Spleen (tissue), 11 donors: ENCODE measurements at regions not wholly inside any gene's neighbourhood (a gene's known extent, or its start where the extent isn't known, plus 50 kb on each side); places are given as distances from the start of the nearest gene placed in this dataset.

Source experiments
- DNase-seq: peaks from one replicate; pipeline ENCODE4 v3.0.0-alpha.2; 2020
- H3K27ac ChIP-seq, 8 donors: fragments of 200-600 bp; sonication (generic) in 7 of 8; 1 replicate in 4 of 8; 2 replicates in 4 of 8; pipeline versions ENCODE4 v1.5.0 to v1.8.0; 2016 to 2021; ENCODE audit warnings: inconsistent platforms in 4 of 8, mild to moderate bottlenecking in 4 of 8, moderate library complexity in 1 of 8
- H3K27me3 ChIP-seq, 7 donors: fragments of 200-600 bp; sonication (generic) in 6 of 7; replicated peaks in 1 of 7; 1 replicate in 4 of 7; 2 replicates in 3 of 7; pipeline versions ENCODE4 v1.5.0 to v1.8.0; 2016 to 2021; ENCODE audit warnings: inconsistent platforms in 3 of 7, mild to moderate bottlenecking in 1 of 7
- H3K36me3 ChIP-seq, 6 donors: fragments of 200-600 bp; sonication (generic) in 5 of 6; 1 replicate in 4 of 6; 2 replicates in 2 of 6; pipeline versions ENCODE4 v1.5.0 to v1.8.0; 2016 to 2021; ENCODE audit warnings: inconsistent platforms in 2 of 6
- H3K4me1 ChIP-seq, 6 donors: fragments of 200-600 bp; sonication (generic) in 5 of 6; 1 replicate in 3 of 6; 2 replicates in 3 of 6; pipeline versions ENCODE4 v1.5.0 to v1.8.0; 2016 to 2021; ENCODE audit warnings: inconsistent platforms in 3 of 6
- H3K4me3 ChIP-seq, 8 donors: fragments of 200-600 bp; sonication (generic) in 7 of 8; 1 replicate in 4 of 8; 2 replicates in 4 of 8; pipeline versions ENCODE4 v1.5.0 to v1.8.0; 2016 to 2021; ENCODE audit warnings: inconsistent platforms in 4 of 8, mild to moderate bottlenecking in 4 of 8, moderate library complexity in 2 of 8
- H3K9me3 ChIP-seq, 8 donors: fragments of 200-600 bp; sonication (generic) in 7 of 8; 1 replicate in 4 of 8; 2 replicates in 4 of 8; pipeline versions ENCODE4 v1.5.0 to v1.8.0; 2016 to 2021; ENCODE audit warnings: inconsistent platforms in 4 of 8
- CTCF ChIP-seq, 11 experiments: fragments of 200-600 bp in 7 of 11; fragments of 450-650 bp in 4 of 11; sonication (generic) in 4 of 11; IDR thresholded peaks in 8 of 11; conservative IDR thresholded peaks in 3 of 11; 1 replicate in 7 of 11; 2 replicates in 4 of 11; pipeline versions ENCODE4 v1.4.0 to v1.8.0; 2016 to 2021; ENCODE audit warnings: antibody characterized with exemption in 11 of 11, inconsistent platforms in 4 of 11, mild to moderate bottlenecking in 1 of 11
- POLR2A ChIP-seq, 3 donors: fragments of 450-650 bp; IDR thresholded peaks; one replicate each; pipeline ENCODE4 v1.5.1; 2017; ENCODE audit warnings: antibody characterized with exemption in 3 of 3, mild to moderate bottlenecking in 1 of 3
- POLR2AphosphoS5 ChIP-seq, 3 donors: sonication (generic); formaldehyde crosslinking; IDR thresholded peaks; one replicate each; pipeline ENCODE4 v1.5.1; 2017; ENCODE audit warnings: antibody characterized with exemption in 3 of 3
- WGBS, 5 donors: extraction: QIAGEN DNeasy Blood & Tissue Kit in 3 of 5; methylation state at CpG; one replicate each; pipeline versions ENCODE4 v1.1.5 to v1.1.7; 2013 to 2018; 5-methylcytosine and 5-hydroxymethylcytosine counted together
- intact Hi-C: fragments of 100-400 bp; cut with DNase I; formaldehyde crosslinking; loops from one replicate; pipeline ENCODE4 v1.15.0; 2023; ENCODE audit warnings: low total_unique reads
- donor health status: healthy with polysubstance abuse.
- donor health status: DM: no; HTN: no; CAD: no; lungs with moderate emphysema.
- donor health status: DM: no; HTN: no; CAD: no.
- donor health status: Bipolar disorder and iron deficiency.
- donor health status: healthy.
- donor health status: DM: no; HTN: no; CAD: no.
- donor health status: DM: yes; HTN: yes; CAD: no.

DNA sequence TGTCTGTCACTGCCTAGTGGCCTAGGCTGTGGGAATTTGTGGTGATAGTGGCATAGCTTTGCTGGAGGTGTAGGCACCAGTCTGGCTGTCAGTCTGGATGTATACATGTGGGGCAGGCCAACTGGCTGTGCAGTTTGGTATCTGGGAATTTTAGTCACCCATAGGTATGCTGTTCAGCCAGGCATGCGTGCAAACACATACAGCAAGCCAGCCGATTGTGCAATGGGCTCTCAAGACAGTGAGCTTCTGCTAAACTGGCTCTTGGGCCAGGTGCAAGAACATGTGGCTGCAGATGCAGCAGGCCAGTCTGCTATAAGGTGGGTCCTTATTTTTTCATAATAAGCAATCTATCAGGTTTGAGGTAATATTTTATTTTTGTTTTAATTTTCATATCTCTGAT, 87.1 kb upstream of the PLSCR5 start:
- no peak for DNase-seq
- intact Hi-C loops, result no loop called here
- H3K36me3 ChIP-seq, result no peaks in the 10 kb centered on the region
- H3K4me1 ChIP-seq, result no peaks in the 10 kb centered on the region
- no peak overlapping the region for H3K27ac ChIP-seq
- no peaks in the 10 kb centered on the region for H3K27me3 ChIP-seq
- WGBS, 5 donors, result 82 to 96% (median 90%) methylated on average over 2 of the region's 2 CpGs
- H3K4me3 ChIP-seq, result no peak overlapping the region
- peaks cover 0 to 28% (median 21%) of the 10 kb centered on the region in 8 donors for H3K9me3 ChIP-seq
- TF ChIP-seq POLR2A (IDR thresholded peaks at IDR 0.05), result no peak
- TF ChIP-seq CTCF (IDR thresholded peaks at IDR 0.05 in 8 of 11, conservative IDR thresholded peaks at IDR 0.05 in 3 of 11), result no peak
- no peak for TF ChIP-seq POLR2AphosphoS5 (IDR thresholded peaks at IDR 0.05)

GRCh38 chr3:146685050-146685814, 80.1 kb upstream of the PLSCR5 start:
- peaks cover 0 to 5% (median under 1%) of the 10 kb centered on the region in 8 donors for H3K9me3 ChIP-seq
- no peaks in the 10 kb centered on the region for H3K27me3 ChIP-seq
- no peak for DNase-seq
- H3K36me3 ChIP-seq, result no peaks in the 10 kb centered on the region
- H3K4me3 ChIP-seq, result no peak overlapping the region
- H3K27ac ChIP-seq, result no peak overlapping the region
- 65 to 79% (median 70%) methylated on average over 7 to 8 of the region's 8 CpGs for WGBS, 5 donors
- intact Hi-C loops, result no loop called here
- TF ChIP-seq POLR2A (IDR thresholded peaks at IDR 0.05) (no peak), POLR2AphosphoS5 (IDR thresholded peaks at IDR 0.05) (no peak), CTCF (IDR thresholded peaks at IDR 0.05 in 8 of 11, conservative IDR thresholded peaks at IDR 0.05 in 3 of 11) (no peak)
- no peaks in the 10 kb centered on the region for H3K4me1 ChIP-seq

- WGBS, 5 donors, result 73 to 88% (median 81%) methylated on average over 5 of the region's 5 CpGs
- no peaks in the 10 kb centered on the region for H3K36me3 ChIP-seq
- intact Hi-C loops, result no loop called here
Measured at GRCh38 chr3:146682171-146682570, 77.0 kb upstream of the PLSCR5 start.

More at GRCh38 chr3:146682171-146682570, 77.0 kb upstream of the PLSCR5 start:
- DNase-seq, result no peak
- Histone ChIP-seq H3K9me3 (no peaks in the 10 kb centered on the region), H3K4me1 (no peaks in the 10 kb centered on the region), H3K4me3 (no peak overlapping the region), H3K27me3 (no peaks in the 10 kb centered on the region), H3K27ac (no peak overlapping the region)
- TF ChIP-seq POLR2A (IDR thresholded peaks at IDR 0.05), result no peak
- no peak for TF ChIP-seq CTCF (IDR thresholded peaks at IDR 0.05 in 8 of 11, conservative IDR thresholded peaks at IDR 0.05 in 3 of 11)
- TF ChIP-seq POLR2AphosphoS5 (IDR thresholded peaks at IDR 0.05), result no peak
